A549 (cell line): ENCODE measurements at regions not wholly inside any gene's neighbourhood (a gene's known extent, or its start where the extent isn't known, plus 50 kb on each side); places are given as distances from the start of the nearest gene placed in this dataset.
A peak's percentile ranks its signal among the peaks of the same experiment; 100 is the strongest.

Source experiments
- ATAC-seq, 2 experiments: fragments of 200-7000 bp in 1 of 2; fragments of >200 bp in 1 of 2; cut with Nextera tagmentation in 1 of 2; cut with Tn5 transposase in 1 of 2; 3 replicates each; pipeline versions ENCODE4 v1.8.0 to v1.9.1; 2018 to 2020; ENCODE audit warnings: mild to moderate bottlenecking in 1 of 2, moderate library complexity in 1 of 2
- CTCF ChIA-PET: fragments of 300-600 bp; sonication (Branson Sonifier 250); formaldehyde crosslinking; extraction: SDS; loops from one replicate; lab custom pipeline; 2021; ENCODE audit warnings: antibody characterized with exemption, inconsistent platforms; lab: Yijun Ruan, JAX
- POLR2A ChIA-PET: fragments of 350-600 bp; formaldehyde crosslinking; extraction: SDS; loops from one replicate; lab custom pipeline; 2021; ENCODE audit warnings: antibody characterized with exemption, inconsistent platforms; lab: Yijun Ruan, JAX
- DNase-seq, 2 experiments: peaks; one replicate each; pipeline versions ENCODE4 v3.0.0 to v3.0.0-alpha.2; 2011 to 2016; ENCODE audit warnings: low read depth in 1 of 2, low spot score in 1 of 2
- FAIRE-seq: peaks from 2 replicates; lab custom pipeline; 2011; peaks lifted over from hg19 to GRCh38; lab: Jason Lieb, UNC
- H3K27ac ChIP-seq, 2 experiments: fragments of >200 bp; sonication (Bioruptor Twin); formaldehyde crosslinking; 3 replicates each; pipeline ENCODE4 v1.5.1; 2016 to 2017
- H3K4me1 ChIP-seq: fragments of >200 bp; sonication (Bioruptor Twin); formaldehyde crosslinking; 3 replicates; pipeline ENCODE4 v1.6.1; 2016
- H3K4me2 ChIP-seq: fragments of >200 bp; sonication (Bioruptor Twin); formaldehyde crosslinking; 3 replicates; pipeline ENCODE4 v1.6.1; 2016
- H3K4me3 ChIP-seq: fragments of >200 bp; sonication (Bioruptor Twin); formaldehyde crosslinking; 3 replicates; pipeline ENCODE4 v1.5.1; 2016
- H3K9me3 ChIP-seq: fragments of >200 bp; sonication (Bioruptor Twin); formaldehyde crosslinking; 3 replicates; pipeline ENCODE4 v1.6.1; 2016
- CBX2 ChIP-seq: fragments of 200-600 bp; sonication (generic); IDR thresholded peaks from 2 replicates; pipeline ENCODE4 v1.6.1; 2016; ENCODE audit warnings: low read depth, mild to moderate bottlenecking, borderline replicate concordance
- CHD2 ChIP-seq: fragments of 150-350 bp; IDR thresholded peaks from 2 replicates; pipeline ENCODE4 v1.6.1; 2014; ENCODE audit warnings: low read length; ENCODE audit not compliant: partially characterized antibody
- CHD4 ChIP-seq: fragments of 200-600 bp; sonication (generic); IDR thresholded peaks from 2 replicates; pipeline ENCODE4 v1.6.1; 2016; ENCODE audit warnings: antibody characterized with exemption, mild to moderate bottlenecking, borderline replicate concordance
- GATA3 ChIP-seq: IDR thresholded peaks from 2 replicates; pipeline ENCODE4 v1.6.1; 2012; ENCODE audit warnings: borderline replicate concordance
- HOXB13 ChIP-seq: fragments of 250-450 bp; sonication (Bioruptor Pico); IDR thresholded peaks from 2 replicates; pipeline ENCODE4 v1.5.0; 2020; ENCODE audit warnings: low read depth, mild to moderate bottlenecking, moderate library complexity
- JUN ChIP-seq, 2 experiments: fragments of >200 bp; sonication (Bioruptor Twin); formaldehyde crosslinking; IDR thresholded peaks; 2 replicates in 1 of 2; 3 replicates in 1 of 2; pipeline ENCODE4 v1.6.1; 2016 to 2017
- JUNB ChIP-seq: fragments of >200 bp; sonication (Bioruptor Twin); formaldehyde crosslinking; IDR thresholded peaks from 2 replicates; pipeline ENCODE4 v1.6.1; 2016
- MAFK ChIP-seq: fragments of 450-650 bp; IDR thresholded peaks from 2 replicates; pipeline ENCODE4 v1.6.1; 2014; ENCODE audit not compliant: partially characterized antibody
- MAZ ChIP-seq: fragments of 150-350 bp; IDR thresholded peaks from 2 replicates; pipeline ENCODE4 v1.6.1; 2014; ENCODE audit warnings: antibody characterized with exemption, low read depth, low read length, borderline replicate concordance
- NPAS2 ChIP-seq: fragments of 250-450 bp; sonication (Bioruptor Pico); IDR thresholded peaks from 2 replicates; pipeline ENCODE4 v1.8.0; 2022; ENCODE audit warnings: mild to moderate bottlenecking, moderate library complexity, borderline replicate concordance
- NR3C1 ChIP-seq: fragments of >200 bp; sonication (Bioruptor Twin); formaldehyde crosslinking; IDR thresholded peaks from 3 replicates; pipeline ENCODE4 v1.6.1; 2017
- POLR2A ChIP-seq: IDR thresholded peaks from 2 replicates; pipeline ENCODE4 v1.6.1; 2012; ENCODE audit warnings: mild to moderate bottlenecking, low read length
- RARB ChIP-seq: fragments of 250-450 bp; sonication (Bioruptor Pico); IDR thresholded peaks from 2 replicates; pipeline ENCODE4 v1.8.0; 2021; ENCODE audit warnings: mild to moderate bottlenecking, moderate library complexity
- RNF2 ChIP-seq: fragments of 200-600 bp; sonication (generic); IDR thresholded peaks from 2 replicates; pipeline ENCODE4 v1.6.1; 2016; ENCODE audit warnings: low read depth, mild to moderate bottlenecking, antibody characterized with exemption, moderate library complexity, borderline replicate concordance
- TFCP2L1 ChIP-seq: fragments of 250-450 bp; sonication (Bioruptor Pico); IDR thresholded peaks from 2 replicates; pipeline ENCODE4 v1.5.0; 2021; ENCODE audit warnings: mild to moderate bottlenecking
- ZSCAN20 ChIP-seq: fragments of 250-450 bp; sonication (Bioruptor Pico); IDR thresholded peaks from 2 replicates; pipeline ENCODE4 v1.8.0; 2022; ENCODE audit warnings: mild to moderate bottlenecking, moderate library complexity
- WGBS: methylation state at CpG from one replicate; pipeline ENCODE4 v1.1.6; 2017; ENCODE audit errors: missing lambda C conversion rate; 5-methylcytosine and 5-hydroxymethylcytosine counted together
- TF ChIP-seq, protein P1 (sequence below): fragments of 250-450 bp; sonication (Bioruptor Pico); IDR thresholded peaks from 2 replicates; pipeline ENCODE4 v1.5.0; 2020; ENCODE audit warnings: low read depth, mild to moderate bottlenecking, moderate library complexity
- TF ChIP-seq, protein P2 (sequence below): fragments of 200-600 bp; sonication (generic); IDR thresholded peaks from 2 replicates; pipeline ENCODE4 v1.6.1; 2016; ENCODE audit warnings: antibody characterized with exemption, mild to moderate bottlenecking, moderate library complexity
- TF ChIP-seq, protein P3 (sequence below): fragments of 150-350 bp; IDR thresholded peaks from 2 replicates; pipeline ENCODE4 v1.6.1; 2014; ENCODE audit warnings: low read depth, mild to moderate bottlenecking, low read length
- TF ChIP-seq, protein P4 (sequence below): IDR thresholded peaks from 2 replicates; pipeline ENCODE4 v1.6.1; 2012

DNA sequence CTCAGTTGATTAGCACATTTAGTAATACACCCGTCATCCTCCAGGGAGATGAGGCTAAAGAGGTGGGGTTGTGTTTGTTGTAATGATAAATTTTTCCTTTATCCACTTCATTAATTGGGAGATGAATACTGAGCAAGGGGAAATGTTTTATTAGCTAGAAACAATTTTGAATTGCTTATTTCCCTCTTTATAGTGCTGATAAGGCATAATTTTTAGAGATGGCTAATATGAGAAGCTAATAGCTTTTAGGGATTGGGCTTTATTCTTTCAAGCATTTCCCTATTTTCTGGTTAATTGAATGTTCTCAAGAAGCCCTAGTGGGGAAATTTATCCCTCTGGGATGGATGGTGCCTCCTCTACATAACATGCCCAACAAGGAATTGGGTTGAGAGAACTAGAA is 365.2 kb upstream of the IGFBP7 start:
- FAIRE-seq = no peak
- WGBS = 31% methylated on average over 1 of the region's 1 CpG
- POLR2A ChIA-PET = no interaction called here

DNA sequence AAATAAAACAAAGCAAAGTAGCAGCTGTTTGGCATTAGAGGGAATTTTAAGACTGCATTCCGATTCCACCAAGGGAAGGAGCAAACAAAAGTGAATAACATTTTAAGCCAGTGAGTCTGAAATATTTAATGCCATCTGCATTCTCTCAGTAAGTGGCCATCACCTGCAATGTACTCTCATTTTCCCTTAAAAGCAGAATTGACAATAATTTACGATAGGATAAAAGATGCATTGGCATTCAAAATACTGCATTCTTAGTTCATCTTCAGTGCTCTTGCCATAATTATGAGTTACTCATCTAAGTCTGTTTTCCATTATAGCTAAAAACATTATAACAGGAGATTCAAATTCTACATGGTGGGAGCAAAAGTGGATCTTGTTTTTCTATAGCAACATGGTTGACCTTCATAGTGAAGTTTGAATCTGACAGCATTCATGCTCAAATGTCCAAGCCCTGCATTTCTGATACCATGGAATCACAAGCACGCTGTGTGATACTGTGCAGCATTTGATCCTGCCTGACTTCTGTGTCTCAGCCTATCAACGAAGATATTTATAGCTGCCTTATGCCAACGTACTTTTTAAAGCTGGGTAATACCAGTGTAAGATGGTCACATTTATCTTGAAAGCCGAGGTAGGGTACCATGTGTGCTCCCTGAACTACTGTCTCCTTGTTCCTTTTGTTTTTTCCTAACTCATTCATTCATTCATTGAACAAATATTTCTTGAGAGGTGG is 355.3 kb upstream of the IGFBP7 start:
- DNase-seq = no peak
- CTCF ChIA-PET = interaction anchor here (1.2 kb wide), 1 partner anchor 23 kb away, joined by 4 read pairs; no protein-coding TSS in a partner anchor
- no peak for FAIRE-seq
- Histone ChIP-seq H3K27ac (no peak overlapping the region), H3K4me3 (no peak overlapping the region), H3K4me1 (no peaks in the 10 kb centered on the region), H3K4me2 (no peak overlapping the region), H3K9me3 (no peaks in the 10 kb centered on the region)
- ATAC-seq = no peak
- POLR2A ChIA-PET = no interaction called here
- 15% methylated on average over 6 of the region's 6 CpGs for WGBS
- TF ChIP-seq GATA3 = no peak
- TF ChIP-seq RARB (CRISPR knock-in tag) = no peak
- no peak for TF ChIP-seq JUNB
- no peak for TF ChIP-seq CHD2

More for the DNA sequence above, 365.2 kb upstream of the IGFBP7 start:
- CTCF ChIA-PET = no interaction called here
- no peak for ATAC-seq
- Histone ChIP-seq H3K9me3 (no peaks in the 10 kb centered on the region), H3K4me1 (no peaks in the 10 kb centered on the region), H3K27ac (no peak overlapping the region), H3K4me2 (no peak overlapping the region), H3K4me3 (no peak overlapping the region)
- DNase-seq = no peak
- TF ChIP-seq, protein P1, sequence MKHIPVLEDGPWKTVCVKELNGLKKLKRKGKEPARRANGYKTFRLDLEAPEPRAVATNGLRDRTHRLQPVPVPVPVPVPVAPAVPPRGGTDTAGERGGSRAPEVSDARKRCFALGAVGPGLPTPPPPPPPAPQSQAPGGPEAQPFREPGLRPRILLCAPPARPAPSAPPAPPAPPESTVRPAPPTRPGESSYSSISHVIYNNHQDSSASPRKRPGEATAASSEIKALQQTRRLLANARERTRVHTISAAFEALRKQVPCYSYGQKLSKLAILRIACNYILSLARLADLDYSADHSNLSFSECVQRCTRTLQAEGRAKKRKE (CRISPR knock-in tag) = no peak
- TF ChIP-seq JUN (IDR thresholded peaks at IDR 0.05) (no peak), MAFK (peak; percentile 38), TFCP2L1 (CRISPR knock-in tag) (no peak), POLR2A (no peak), CBX2 (no peak), NPAS2 (CRISPR knock-in tag) (no peak)
- TF ChIP-seq, protein P2, sequence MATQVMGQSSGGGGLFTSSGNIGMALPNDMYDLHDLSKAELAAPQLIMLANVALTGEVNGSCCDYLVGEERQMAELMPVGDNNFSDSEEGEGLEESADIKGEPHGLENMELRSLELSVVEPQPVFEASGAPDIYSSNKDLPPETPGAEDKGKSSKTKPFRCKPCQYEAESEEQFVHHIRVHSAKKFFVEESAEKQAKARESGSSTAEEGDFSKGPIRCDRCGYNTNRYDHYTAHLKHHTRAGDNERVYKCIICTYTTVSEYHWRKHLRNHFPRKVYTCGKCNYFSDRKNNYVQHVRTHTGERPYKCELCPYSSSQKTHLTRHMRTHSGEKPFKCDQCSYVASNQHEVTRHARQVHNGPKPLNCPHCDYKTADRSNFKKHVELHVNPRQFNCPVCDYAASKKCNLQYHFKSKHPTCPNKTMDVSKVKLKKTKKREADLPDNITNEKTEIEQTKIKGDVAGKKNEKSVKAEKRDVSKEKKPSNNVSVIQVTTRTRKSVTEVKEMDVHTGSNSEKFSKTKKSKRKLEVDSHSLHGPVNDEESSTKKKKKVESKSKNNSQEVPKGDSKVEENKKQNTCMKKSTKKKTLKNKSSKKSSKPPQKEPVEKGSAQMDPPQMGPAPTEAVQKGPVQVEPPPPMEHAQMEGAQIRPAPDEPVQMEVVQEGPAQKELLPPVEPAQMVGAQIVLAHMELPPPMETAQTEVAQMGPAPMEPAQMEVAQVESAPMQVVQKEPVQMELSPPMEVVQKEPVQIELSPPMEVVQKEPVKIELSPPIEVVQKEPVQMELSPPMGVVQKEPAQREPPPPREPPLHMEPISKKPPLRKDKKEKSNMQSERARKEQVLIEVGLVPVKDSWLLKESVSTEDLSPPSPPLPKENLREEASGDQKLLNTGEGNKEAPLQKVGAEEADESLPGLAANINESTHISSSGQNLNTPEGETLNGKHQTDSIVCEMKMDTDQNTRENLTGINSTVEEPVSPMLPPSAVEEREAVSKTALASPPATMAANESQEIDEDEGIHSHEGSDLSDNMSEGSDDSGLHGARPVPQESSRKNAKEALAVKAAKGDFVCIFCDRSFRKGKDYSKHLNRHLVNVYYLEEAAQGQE = no peak

DNA sequence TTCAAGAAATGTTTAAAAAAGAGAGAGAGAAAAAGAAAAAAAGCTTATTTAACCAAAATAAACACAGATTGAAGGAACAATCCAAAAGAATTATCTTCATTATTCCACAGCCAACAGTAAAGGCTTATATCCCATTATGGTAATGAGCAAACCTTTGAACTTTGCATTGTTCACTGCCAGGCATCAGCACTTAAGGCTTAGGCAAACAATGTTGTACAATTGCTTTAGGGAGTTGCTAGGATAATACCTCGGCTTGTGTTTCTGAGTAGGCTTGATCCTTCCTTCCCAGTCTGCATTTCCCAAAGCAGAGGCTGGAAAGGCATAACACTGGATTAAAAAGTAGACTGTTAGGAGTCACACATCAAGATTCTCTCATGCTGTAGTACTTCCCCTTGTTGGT is 352.7 kb upstream of the IGFBP7 start:
- CTCF ChIA-PET = no interaction called here
- Histone ChIP-seq H3K4me3 (no peak overlapping the region), H3K4me2 (no peak overlapping the region), H3K9me3 (no peaks in the 10 kb centered on the region), H3K27ac (no peak overlapping the region), H3K4me1 (no peaks in the 10 kb centered on the region)
- POLR2A ChIA-PET = no interaction called here
- 0% methylated on average over 1 of the region's 1 CpG for WGBS
- DNase-seq (no peak), ATAC-seq (no peak), FAIRE-seq (no peak)
- TF ChIP-seq, protein P3, sequence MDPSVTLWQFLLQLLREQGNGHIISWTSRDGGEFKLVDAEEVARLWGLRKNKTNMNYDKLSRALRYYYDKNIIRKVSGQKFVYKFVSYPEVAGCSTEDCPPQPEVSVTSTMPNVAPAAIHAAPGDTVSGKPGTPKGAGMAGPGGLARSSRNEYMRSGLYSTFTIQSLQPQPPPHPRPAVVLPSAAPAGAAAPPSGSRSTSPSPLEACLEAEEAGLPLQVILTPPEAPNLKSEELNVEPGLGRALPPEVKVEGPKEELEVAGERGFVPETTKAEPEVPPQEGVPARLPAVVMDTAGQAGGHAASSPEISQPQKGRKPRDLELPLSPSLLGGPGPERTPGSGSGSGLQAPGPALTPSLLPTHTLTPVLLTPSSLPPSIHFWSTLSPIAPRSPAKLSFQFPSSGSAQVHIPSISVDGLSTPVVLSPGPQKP = no peak
- TF ChIP-seq MAZ (no peak), NR3C1 (no peak), ZSCAN20 (no peak), HOXB13 (CRISPR knock-in tag) (no peak), CHD4 (no peak), TFCP2L1 (CRISPR knock-in tag) (no peak), RNF2 (no peak)
- TF ChIP-seq, protein P4, sequence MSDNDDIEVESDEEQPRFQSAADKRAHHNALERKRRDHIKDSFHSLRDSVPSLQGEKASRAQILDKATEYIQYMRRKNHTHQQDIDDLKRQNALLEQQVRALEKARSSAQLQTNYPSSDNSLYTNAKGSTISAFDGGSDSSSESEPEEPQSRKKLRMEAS = no peak
